Activated CD8-positive, alpha-beta memory T cell treated with anti-CD3 and anti-CD28 coated beads, Interleukin-2, amount 50 U/mL, for 1 hour (primary cell): ENCODE measurements at regions not wholly inside any gene's neighbourhood (a gene's known extent, or its start where the extent isn't known, plus 50 kb on each side); places are given as distances from the start of the nearest gene placed in this dataset.

Experiments
- DNase-seq: peaks from one replicate; pipeline ENCODE4 v3.0.0-alpha.2; 2020; ENCODE audit errors: extremely low read depth

DNA sequence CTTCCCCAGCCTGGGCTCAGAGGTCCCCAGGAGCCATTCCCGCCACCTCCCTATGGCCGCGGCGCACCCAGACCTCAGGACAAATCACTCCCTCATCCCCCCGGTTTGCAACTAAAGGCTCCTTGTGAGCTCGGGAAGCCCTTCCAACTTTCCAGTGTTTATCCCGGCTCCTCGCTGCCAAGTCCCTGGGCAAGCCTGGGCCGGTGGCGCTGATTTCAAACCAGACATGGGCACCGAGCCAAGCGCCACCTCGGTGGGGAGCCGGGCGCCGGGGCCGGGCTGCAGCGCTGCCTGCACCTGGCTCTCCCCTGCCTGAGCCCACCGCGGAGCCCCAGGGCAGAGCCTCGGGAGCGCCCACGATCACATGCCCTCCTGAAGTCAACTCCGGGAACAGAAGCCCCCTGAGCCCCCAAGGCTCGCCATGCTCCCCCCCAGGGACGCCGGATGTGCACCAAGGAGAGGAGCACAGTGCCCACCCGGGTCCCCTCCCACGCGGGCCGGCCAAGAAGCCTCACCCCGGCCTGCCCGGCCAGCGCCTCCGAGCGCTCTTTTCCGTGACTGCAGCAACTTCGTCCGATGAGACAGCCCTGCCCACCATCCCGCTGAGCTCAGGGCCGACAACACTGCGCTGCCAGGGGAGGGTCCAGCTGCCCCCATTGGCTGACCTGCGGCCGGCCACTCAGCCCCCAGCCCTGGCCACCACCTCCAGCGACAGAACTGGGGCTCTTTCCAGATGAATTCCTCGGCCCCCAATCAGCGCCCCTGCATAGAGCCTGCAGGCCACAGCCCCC, 50.0 kb downstream of the NCOR2 start:
- DNase-seq: no peak

DNA sequence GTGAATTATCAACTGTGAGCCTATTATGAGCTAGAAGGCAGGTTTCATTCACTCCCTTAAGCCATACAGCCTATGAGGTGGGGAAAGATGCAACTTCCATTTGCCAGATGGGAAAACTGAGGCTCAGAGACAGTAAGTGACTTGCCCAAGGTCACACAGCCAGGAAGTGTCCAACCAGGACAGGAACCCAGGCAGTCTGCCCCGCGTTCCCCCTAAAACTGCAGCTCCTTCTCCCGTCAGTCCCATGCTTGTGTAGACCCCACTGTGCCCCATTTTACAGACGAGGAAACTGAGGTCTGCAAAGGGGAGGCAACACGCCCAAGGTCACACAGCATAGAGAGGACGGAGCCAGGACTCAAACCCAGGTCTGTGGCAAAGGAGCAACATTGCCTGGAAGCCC, 50.6 kb downstream of the NCOR2 start:
- no peak for DNase-seq

DNA sequence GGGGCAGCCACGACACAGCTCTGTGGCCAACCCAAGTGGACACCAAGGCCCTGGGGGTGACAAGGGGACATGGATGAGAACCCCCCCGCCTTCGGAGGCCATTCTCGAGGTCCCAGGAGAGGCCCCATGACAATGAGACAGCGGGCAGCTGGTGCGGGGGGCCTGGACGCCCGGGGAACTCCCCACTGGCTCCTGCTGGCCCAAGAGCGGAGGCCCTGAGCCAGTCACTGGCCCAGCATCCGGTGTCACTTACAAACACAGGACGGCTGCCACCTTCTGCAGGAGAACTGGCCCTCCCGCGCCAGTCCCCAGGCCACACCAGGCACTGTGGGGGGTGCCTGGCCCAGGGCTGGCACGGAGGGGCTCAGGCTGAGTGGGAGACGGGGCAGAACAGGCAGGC, 51.4 kb downstream of the NCOR2 start:
- no peak for DNase-seq

DNA sequence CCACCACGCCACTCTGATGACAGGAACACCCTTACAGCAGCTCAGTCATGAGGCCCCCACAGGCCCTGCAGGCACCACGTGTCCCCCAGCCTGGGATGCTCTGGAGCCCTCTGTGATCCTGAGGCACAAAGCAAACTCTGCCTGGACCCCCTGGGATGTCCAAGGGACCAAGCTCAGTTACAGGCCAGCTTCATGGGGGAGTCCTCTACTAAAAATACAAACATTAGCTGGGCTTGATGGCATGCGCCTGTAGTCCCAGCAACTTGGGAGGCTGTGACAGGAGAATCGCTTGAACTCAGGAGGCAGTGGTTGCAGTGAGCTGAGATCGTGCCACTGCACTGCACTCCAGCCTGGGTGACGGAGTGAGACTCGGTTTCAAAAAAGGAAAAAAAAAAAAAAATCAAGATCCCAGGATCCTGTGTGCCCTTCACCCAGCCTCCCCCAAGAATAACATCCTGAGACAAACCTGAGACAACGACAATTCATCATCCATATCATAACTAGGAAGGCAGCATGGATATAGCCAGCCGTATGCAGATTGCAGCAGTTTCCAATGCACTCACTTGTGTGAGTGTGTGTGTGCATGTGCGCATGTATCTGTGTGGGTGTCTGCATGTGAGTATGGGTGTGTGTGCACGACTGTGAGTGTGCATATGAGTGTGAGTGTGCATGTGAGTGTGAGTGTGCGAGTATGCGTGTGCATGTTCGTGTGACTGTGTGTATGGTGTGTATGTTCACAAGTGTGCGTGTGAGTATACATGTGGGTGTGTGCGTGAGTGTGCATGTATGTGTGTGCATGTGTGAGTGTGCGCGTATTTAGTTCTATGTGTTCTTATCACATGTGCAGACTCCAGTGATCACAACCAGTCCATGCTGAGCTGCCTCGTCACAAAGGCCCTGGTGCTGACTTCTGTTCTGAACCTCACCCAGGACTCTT, 52.1 kb downstream of the NCOR2 start:
- no peak for DNase-seq

DNA sequence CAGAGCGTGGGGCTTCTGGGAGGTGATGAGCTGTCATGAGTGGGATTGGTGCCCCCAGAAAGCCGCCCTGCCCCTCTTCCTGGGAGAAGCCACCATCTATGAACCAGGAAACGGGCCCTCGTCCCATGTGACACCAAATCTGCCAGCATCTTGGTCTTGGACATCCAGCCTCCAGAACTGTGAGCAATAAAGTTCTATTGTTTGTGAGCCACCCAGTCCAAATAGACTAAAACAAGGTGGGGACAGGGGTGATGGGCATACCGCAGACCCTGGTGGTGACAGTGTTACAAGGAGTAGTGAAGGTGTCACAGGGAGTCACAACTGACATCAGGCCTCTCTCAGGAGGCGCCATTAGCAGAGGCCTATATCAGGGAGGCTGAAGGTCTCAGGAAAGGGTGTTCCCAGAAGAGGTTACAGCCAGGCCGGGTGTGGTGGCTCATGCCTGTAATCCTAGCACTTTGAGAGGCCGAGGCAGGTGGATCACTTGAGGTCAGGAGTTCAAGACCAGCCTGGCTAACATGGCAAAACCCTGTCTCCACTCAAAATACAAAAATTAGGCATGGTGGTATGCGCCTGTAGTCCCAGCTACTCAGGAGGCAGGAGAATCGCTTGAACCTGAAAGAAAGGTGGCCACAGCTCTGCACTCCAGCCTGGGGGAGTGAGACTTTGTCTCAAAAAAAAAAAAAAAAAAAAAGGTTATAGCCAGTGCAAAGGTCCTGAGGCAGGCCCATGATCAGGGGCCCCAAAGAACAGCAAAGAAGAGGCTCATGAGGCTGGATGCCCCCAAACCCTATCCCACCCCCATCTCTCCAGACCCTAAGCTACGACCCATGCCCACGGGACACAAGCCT, 53.0 kb downstream of the NCOR2 start:
- no peak for DNase-seq

DNA sequence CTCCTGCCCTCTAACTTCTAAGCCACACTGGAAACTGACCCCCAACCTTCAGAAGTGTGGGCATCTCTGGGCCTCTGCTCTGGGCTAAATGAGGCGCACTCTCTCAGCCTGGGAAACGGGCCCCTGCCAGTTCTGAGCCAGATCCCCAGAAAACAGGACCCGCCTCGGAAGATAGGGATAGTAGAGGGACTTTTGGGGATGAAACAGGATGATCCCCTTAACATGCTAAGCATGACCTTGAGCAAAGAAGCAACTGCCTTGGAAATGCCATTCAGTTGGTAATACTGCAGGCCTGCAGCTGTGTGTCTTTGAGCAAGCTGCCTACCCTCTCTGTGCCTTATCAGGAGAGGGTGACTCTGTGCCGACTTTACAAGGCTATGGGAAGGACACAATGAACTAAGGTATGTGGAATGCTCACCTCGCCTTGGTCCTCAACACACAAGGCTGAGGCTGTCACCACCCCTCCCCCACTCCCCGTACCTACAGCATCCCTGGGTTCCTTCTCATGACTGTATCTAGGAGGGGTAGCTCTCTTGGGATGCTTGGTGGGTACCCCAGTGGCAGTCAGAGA, 54.0 kb downstream of the NCOR2 start:
- no peak for DNase-seq

DNA sequence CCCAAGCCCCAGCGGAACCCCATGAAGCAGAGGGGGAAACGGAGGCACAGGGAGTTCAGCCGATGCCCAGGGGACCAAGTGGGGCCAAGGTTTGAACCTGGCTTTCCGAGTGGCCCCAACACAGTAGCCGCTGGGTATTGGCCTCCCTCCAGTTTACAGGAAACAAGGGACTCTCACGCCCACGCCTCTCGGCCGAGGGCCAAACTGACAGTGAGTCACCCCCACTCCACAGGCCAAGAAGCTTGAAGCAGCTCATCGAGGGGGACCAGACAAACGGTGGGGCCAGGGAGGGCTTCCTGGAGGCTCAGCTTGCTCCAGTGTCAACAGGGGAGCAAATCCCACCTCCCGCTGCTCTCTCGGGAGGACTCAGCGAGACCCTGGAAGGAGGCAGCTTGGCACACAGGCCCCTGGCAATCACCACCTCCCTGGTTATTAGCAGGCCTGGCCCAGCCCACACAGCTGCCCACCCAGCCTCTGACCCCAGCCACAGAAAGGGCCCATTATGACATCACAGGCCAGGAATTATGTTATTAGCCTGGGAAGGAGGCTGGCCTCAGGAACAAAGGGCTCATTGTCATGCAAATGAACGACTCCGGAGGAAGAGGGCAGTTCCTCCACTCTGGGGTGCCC, 54.6 kb downstream of the NCOR2 start:
- DNase-seq: no peak

DNA sequence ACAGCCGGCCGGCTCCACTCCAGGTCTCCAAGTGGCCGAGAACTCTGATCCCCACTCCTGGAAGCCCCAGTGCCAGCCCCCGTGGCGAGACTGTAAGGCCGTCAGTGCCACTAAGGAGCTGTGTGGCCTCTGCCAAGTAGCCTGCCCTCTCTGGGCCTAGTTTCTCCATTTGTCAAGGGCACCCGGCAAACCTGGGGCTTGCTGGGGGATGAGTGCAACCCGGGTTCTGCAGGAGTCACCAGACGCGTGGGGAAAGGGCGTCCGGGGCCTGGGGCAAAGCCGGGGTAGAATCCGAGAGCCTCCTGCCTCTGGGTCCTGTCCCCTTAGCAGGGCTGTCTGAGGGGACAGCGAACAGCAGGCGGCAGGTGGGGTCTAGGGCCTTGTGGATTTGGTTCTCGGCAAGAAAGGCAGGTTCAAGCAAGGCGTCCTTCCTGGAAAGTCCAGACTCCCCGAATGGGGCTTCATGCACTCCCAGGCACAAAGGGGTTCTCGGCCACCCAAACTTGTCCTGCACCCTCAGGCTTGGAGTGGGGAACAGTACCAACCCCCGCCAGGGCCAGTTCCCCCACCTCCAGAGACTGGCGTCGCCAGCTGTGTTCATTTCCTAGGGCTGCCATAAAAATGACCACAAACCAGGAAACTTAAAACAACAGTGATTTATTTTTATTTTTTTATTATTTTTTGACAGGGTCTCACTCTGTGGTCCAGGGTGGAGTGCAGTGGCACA, 56.0 kb downstream of the NCOR2 start:
- DNase-seq: no peak

DNA sequence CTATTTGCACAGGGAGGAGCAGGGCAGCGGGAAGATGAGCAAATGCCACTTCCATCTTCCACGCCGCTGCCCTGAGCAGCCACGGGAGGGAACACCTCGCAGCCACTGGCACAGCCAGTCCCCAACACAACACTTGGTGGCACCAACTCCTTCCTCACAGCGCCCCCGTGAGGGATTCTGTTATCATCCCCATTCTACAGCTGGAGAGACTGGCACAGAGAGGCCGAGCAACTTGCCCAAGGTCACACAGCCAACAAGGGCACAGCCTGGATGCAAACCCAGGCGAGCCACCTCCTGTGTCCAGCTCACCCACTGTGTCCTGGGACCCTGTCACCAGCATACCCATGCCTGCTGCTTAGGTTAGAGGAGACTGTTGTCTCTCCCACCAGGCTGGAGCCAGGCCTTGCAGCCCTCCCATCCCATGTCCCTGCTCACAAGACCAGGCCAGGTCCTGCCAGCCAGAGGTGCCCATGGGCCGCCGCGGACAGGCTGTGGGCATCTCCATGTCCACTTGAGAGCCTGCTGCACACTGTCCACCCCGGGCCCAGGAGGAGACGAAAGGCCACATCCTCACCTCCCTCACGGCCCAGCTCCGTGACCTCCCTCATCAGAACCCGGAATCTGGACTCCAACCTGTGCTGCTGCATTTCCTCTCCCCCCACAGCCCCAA, 57.0 kb downstream of the NCOR2 start:
- DNase-seq: no peak

DNA sequence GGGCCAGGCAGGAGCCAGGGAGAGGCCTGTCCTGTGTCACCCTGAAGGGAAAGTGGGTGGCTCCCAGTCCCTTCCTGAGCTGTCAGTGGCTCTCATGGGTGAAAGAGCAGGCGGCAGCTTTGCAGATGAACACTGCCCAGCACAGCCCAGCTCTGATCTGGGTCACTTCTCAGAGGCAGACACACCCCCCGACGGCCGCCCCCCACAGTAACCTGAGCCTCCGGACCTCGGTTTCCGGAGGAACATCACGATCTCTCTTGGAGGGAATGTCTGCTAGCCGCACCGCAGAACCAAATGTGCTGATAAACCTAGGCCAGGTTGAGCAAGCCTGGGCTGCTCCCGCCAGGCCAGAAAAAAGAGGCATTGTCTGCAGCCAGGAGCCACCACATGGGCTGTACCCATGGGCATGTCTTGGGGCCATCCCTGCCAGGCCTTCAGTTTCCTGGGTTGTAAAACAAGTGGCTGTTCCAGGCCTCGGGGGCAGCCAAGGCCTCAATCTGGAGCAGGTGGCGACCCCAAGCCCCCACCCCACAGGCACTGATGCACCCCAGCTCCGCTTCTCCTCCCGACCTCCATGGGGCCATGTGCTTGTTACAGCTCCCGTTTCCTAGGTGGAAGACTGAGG, 57.6 kb downstream of the NCOR2 start:
- DNase-seq: no peak

DNA sequence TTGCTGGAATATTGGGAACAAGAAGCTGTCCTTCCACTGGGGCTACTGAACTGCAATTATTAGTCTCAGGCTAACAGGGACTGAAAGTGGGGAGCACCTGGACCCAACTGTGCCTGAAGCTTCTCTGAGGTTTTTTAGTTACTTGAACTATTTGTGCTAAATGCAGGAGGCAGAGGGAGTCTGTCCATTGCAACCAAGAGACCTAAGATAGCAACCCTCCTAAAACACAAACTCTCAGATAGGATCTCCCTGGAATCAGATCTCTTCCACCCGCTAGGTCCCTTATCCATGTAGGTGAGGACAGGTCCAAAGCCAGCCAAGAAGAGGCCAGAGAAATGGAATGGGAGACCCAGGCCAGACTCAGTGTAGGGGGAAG, 58.1 kb downstream of the NCOR2 start:
- no peak for DNase-seq

DNA sequence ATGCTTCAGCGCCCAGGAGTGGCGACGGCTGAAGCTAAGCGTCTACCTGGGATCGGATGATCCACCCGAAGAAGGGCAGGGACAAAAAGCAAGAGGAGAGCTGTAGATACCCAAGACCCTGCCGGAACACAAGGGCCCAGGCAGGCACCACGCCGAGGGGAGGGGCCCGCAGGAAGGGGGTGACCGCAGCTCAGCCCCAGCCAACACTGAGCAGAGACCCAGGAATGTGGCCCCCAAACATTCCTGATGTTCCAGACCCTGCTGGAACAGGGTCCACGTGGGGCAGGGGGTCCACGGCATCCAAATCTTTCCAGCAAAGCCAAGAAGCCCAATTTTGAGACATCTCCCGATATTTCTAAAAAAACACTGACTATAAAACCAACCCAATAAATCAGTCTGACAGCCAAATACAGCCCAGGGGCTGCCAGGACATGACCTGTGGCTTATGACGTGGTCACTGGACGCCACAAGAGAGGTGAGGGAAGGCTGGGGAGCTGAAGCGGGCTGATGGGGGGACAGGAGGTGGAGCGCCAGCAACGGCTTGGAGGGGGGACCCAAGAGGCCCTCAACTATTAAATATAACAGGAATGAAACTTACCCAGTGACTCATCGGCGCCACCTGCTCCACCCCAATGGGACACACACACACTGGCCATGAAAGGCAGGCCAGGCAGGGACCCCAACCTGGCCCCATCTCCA, 58.9 kb downstream of the NCOR2 start:
- no peak for DNase-seq

DNA sequence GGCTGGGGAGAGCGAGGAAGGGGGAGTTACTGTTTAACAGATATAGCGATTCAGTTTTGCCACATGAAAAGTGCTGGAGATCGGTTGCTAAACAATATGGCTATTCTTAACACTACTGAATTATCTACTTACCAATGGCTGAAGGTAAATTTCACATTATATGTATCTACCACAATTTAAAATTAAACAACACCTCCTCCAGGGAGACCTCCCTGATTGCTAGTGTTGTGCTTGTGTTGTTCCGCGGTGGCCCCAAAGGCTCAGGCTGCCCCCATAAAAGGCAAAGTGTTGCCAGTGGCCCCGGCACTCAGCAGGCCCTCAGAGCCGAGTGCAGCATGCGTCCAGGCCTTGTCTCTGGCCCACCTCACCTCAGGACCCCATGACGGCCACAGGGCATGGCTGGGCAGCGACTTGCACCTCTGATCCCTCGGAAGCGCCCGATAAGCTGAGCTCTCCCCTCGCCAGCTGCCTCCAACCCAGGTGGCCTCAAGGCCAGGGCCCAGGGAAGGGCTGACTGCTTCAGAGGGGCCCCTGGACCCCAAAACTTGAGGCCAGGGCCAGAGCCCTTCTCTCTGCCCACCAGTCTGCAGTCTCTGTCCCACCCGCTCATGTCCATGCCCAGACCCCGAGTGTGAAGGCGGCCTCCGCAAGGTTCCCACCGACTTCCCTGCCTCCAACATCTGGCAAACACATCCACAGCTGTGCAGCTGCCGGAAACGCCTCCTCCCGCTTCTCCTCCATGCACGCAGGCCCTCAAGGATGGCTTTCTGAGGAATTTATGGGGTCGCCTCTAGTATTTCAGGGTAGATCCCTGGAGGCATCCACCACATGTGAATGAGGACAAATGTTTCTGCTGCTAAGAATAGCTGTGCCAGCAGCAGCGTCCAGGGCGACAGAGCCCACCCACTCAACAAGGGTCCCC, 60.0 kb downstream of the NCOR2 start:
- DNase-seq: no peak

DNA sequence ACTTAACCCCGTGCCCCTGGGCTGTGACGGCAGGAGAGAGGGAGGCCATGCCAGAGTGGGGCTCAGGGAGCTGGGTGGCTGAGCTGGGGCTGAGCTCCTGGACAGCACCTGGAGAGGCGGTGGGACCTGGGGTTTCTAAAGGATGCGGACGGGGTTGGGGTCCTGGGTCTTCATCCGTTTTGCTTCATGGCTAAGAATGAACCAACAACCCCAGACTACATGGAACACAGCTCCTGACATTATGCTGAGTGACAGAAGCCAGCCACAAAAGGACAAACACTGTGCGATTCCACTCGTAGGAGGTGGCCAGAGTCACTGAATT, 60.6 kb downstream of the NCOR2 start:
- DNase-seq: no peak

DNA sequence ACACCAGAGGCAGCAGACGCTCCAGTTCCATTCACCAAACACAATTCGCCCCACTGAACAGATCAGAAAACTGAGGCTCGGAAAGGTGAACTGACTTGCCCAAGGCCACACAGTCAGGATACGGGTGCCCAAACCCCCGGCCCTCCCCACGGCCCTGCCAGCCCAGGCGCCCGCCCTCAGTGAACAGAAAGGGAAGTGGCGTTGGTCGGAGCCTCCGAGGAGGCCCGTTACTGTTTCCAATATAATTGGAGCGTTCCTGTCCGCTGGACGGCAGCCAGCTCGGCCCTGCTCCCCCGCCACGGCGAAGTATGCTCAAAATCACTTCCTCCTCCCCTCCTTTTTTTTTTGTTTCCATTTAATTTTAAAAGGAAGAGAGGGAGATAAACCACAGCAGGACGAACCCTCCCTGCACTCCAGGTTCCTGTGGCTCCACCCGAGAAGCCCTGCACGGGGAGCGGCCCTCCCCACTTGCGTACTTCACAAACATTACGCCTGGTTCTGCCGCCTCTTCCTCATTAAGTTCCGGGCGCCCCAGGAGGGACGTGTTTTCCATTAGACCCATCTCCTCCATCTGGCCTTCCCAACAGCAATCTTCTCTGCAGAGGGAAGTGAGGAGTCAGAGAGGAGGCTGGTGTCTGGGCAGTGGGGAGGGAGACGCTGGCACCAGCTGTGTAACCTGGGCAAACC, 61.1 kb downstream of the NCOR2 start:
- no peak for DNase-seq

DNA sequence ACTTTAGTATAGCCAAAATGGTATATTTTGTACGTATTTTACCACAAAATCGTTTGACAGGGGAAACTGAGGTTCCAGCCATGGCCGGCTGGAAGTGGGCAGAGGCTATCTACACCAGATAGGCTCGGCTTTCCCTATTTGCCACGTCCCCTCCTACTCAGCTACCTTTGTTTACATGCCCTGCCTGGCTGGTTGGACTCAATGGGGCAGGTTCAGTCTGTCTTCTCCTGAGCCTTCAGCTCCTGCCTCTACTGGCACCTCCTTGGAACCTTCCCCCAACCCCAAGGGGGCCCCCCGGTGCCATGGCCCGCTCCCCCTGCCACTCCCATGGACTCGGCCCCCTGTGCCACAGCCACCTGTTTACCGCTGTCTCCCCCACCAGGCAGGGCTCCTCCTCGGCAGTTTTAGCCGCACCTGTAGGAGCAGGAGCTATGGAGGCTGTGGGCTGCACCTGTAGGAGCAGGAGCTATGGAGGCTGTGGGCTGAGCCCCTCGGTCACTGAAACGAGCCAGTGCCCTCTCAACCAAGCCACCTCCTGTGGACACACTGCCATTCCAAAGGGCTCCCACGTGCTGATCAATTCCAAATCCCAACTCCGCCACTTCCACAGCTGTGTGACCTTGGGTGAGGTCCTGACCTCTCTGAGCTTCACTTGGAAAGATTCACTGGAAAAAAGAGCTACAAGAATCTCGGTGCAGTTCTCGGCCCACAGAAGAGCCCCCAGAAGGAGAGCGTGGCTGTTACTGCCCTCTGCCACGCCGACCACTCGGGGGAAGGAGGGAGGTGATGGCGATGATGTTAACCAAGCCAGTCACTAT, 62.2 kb downstream of the NCOR2 start:
- DNase-seq: no peak
